Uterus (tissue), 2 donors: ENCODE measurements at regions not wholly inside any gene's neighbourhood (a gene's known extent, or its start where the extent isn't known, plus 50 kb on each side); places are given as distances from the start of the nearest gene placed in this dataset.

Experiments used
- POLR2A ChIP-seq, 2 donors: fragments of 450-650 bp; IDR thresholded peaks; one replicate each; pipeline ENCODE4 v1.6.1; 2016; ENCODE audit warnings: antibody characterized with exemption in 2 of 2, mild to moderate bottlenecking in 1 of 2, moderate library complexity in 1 of 2
- TF ChIP-seq, protein P1 (sequence below), 4 experiments: fragments of 200-600 bp in 2 of 4; fragments of 450-650 bp in 2 of 4; sonication (generic) in 2 of 4; IDR thresholded peaks; one replicate each; pipeline ENCODE4 v1.5.1; 2016 to 2019; ENCODE audit warnings: antibody characterized with exemption in 4 of 4, mild to moderate bottlenecking in 2 of 4, moderate library complexity in 1 of 4

DNA sequence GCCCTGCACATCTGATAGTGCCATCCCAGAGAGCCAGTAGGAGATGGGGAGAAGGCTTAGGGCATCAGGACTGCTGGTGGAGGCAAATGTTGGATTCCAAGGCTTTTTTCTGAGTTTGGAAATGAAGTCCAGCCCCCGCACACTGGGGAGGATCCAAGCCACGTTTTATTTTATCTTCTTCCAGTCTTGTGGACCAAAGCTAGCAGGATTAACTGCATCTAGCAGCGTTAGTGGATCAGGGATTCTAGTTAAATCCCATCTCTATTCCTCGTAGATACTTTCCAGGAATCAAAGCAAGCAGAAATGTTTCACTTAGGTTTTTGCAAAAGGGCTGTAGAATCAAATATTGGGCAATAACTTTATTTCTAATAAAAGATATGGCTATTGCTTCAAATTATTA, 114.7 kb upstream of the OR13F1 start:
- TF ChIP-seq, protein P1, sequence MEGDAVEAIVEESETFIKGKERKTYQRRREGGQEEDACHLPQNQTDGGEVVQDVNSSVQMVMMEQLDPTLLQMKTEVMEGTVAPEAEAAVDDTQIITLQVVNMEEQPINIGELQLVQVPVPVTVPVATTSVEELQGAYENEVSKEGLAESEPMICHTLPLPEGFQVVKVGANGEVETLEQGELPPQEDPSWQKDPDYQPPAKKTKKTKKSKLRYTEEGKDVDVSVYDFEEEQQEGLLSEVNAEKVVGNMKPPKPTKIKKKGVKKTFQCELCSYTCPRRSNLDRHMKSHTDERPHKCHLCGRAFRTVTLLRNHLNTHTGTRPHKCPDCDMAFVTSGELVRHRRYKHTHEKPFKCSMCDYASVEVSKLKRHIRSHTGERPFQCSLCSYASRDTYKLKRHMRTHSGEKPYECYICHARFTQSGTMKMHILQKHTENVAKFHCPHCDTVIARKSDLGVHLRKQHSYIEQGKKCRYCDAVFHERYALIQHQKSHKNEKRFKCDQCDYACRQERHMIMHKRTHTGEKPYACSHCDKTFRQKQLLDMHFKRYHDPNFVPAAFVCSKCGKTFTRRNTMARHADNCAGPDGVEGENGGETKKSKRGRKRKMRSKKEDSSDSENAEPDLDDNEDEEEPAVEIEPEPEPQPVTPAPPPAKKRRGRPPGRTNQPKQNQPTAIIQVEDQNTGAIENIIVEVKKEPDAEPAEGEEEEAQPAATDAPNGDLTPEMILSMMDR (IDR thresholded peaks at IDR 0.05): no peak
- no peak for TF ChIP-seq POLR2A (IDR thresholded peaks at IDR 0.05)
